DOHH2 (cell line): ENCODE measurements at regions not wholly inside any gene's neighbourhood (a gene's known extent, or its start where the extent isn't known, plus 50 kb on each side); places are given as distances from the start of the nearest gene placed in this dataset.

Experiments used
- H3F3A ChIP-seq: fragments of 200-600 bp; sonication (generic), shearing (Covaris generic); 2 replicates; pipeline ENCODE4 v1.6.0; 2016; ENCODE audit warnings: antibody characterized with exemption, mild to moderate bottlenecking; ENCODE audit not compliant: control insufficient read depth, insufficient read depth
- H3K27ac ChIP-seq: fragments of 200-600 bp; sonication (generic); 2 replicates; pipeline ENCODE4 v1.5.1; 2014; ENCODE audit warnings: low read depth, mild to moderate bottlenecking, low read length, moderate library complexity
- H3K27me3 ChIP-seq: fragments of 200-600 bp; sonication (generic); 2 replicates; pipeline ENCODE4 v1.6.1; 2014; ENCODE audit warnings: mild to moderate bottlenecking, low read length, mixed read lengths; ENCODE audit not compliant: control insufficient read depth
- H3K36me3 ChIP-seq: fragments of 200-600 bp; sonication (generic); 2 replicates; pipeline ENCODE4 v1.6.1; 2014; ENCODE audit warnings: mild to moderate bottlenecking, low read length, moderate library complexity, mixed read lengths; ENCODE audit not compliant: control insufficient read depth
- H3K4me1 ChIP-seq: fragments of 200-600 bp; sonication (generic); 2 replicates; pipeline ENCODE4 v1.6.1; 2014; ENCODE audit warnings: mild to moderate bottlenecking, low read length, mixed read lengths; ENCODE audit not compliant: control insufficient read depth
- H3K4me2 ChIP-seq: fragments of 200-600 bp; sonication (generic); 2 replicates; pipeline ENCODE4 v1.6.0; 2014; ENCODE audit warnings: mild to moderate bottlenecking, low read length, moderate library complexity
- H3K4me3 ChIP-seq: fragments of 200-600 bp; sonication (generic); 2 replicates; pipeline ENCODE4 v1.5.1; 2014; ENCODE audit warnings: mild to moderate bottlenecking, low read length, mixed read lengths
- H3K79me2 ChIP-seq: fragments of 200-600 bp; sonication (generic); 2 replicates; pipeline ENCODE4 v1.6.1; 2014; ENCODE audit warnings: mild to moderate bottlenecking, low read length, mixed read lengths; ENCODE audit not compliant: control insufficient read depth
- H3K9me2 ChIP-seq: fragments of 200-600 bp; sonication (generic); replicated peaks from 2 replicates; pipeline ENCODE4 v1.6.1; 2014; ENCODE audit warnings: mild to moderate bottlenecking, low read length, mixed read lengths; ENCODE audit not compliant: control insufficient read depth
- H3K9me3 ChIP-seq: fragments of 200-600 bp; sonication (generic); 2 replicates; pipeline ENCODE4 v1.6.1; 2014; ENCODE audit warnings: antibody characterized with exemption, low read length, mixed read lengths; ENCODE audit not compliant: control insufficient read depth, insufficient read depth
- H4K20me1 ChIP-seq: fragments of 200-600 bp; sonication (generic); 2 replicates; pipeline ENCODE4 v1.6.0; 2014; ENCODE audit warnings: low read depth, mild to moderate bottlenecking, antibody characterized with exemption, low read length, moderate library complexity; ENCODE audit not compliant: control insufficient read depth, insufficient read depth
- CTCF ChIP-seq: fragments of 200-600 bp; sonication (generic); IDR thresholded peaks from one replicate; pipeline ENCODE4 v1.5.1; 2014; ENCODE audit warnings: antibody characterized with exemption, mild to moderate bottlenecking, low read depth, low read length; ENCODE audit not compliant: poor library complexity, severe bottlenecking
- EZH2phosphoT487 ChIP-seq: fragments of 200-600 bp; sonication (generic); IDR thresholded peaks from 2 replicates; pipeline ENCODE4 v1.6.1; 2017; ENCODE audit warnings: borderline replicate concordance, mild to moderate bottlenecking, antibody characterized with exemption, low read length, moderate library complexity, mixed read lengths

GRCh38 chr1:79920960-79921669 is 914.6 kb upstream of the ADGRL4 start:
- Histone ChIP-seq H3K9me2 (no peaks in the 10 kb centered on the region), H3K4me3 (no peak overlapping the region), H3K79me2 (no peaks in the 10 kb centered on the region), H3F3A (no peaks in the 10 kb centered on the region), H3K4me1 (no peaks in the 10 kb centered on the region), H3K4me2 (no peak overlapping the region), H4K20me1 (no peaks in the 10 kb centered on the region), H3K27ac (no peak overlapping the region), H3K9me3 (peaks cover 10% of the 10 kb centered on the region; the same call in 1 of the 2 replicates), H3K27me3 (no peaks in the 10 kb centered on the region), H3K36me3 (no peaks in the 10 kb centered on the region)
- no peak for TF ChIP-seq EZH2phosphoT487
- no peak for TF ChIP-seq CTCF

- no peaks in the 10 kb centered on the region for H3F3A ChIP-seq
- TF ChIP-seq EZH2phosphoT487 (no peak), CTCF (no peak)
- H3K27ac ChIP-seq, result no peak overlapping the region
- H3K9me3 ChIP-seq, result no peaks in the 10 kb centered on the region
- H4K20me1 ChIP-seq, result no peaks in the 10 kb centered on the region
- H3K36me3 ChIP-seq, result no peaks in the 10 kb centered on the region
- H3K27me3 ChIP-seq, result no peaks in the 10 kb centered on the region
- no peaks in the 10 kb centered on the region for H3K4me1 ChIP-seq
- H3K4me3 ChIP-seq, result no peak overlapping the region
- H3K79me2 ChIP-seq, result no peaks in the 10 kb centered on the region
- H3K4me2 ChIP-seq, result no peak overlapping the region
- no peaks in the 10 kb centered on the region for H3K9me2 ChIP-seq
These were observed 908.4 kb upstream of the ADGRL4 start for GRCh38 chr1:79914896-79915295.

DNA sequence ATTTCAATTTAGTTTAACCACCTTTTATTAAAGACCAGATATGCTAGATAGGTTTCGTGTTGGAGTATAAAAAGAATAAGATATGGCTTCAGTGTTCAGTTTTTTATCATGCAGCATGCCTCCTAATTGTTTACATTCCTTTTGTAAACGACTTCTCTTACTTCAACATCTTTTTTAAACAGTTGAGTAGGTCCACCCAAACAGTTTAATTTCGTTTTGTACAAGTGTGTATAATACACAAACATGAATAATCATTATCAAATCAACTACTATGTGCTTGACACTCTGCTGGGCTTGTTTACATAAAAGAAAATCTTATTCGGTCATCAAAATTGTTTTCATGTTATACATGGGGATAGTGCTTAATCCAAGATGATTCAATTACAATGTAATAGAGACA is 906.3 kb upstream of the ADGRL4 start:
- no peak for TF ChIP-seq EZH2phosphoT487
- TF ChIP-seq CTCF, result no peak
- no peaks in the 10 kb centered on the region for H3K36me3 ChIP-seq

More for the DNA sequence above, 906.3 kb upstream of the ADGRL4 start:
- no peak overlapping the region for H3K4me2 ChIP-seq
- H3K4me1 ChIP-seq, result no peaks in the 10 kb centered on the region
- H3K9me3 ChIP-seq, result no peaks in the 10 kb centered on the region
- H3K79me2 ChIP-seq, result no peaks in the 10 kb centered on the region
- H3K4me3 ChIP-seq, result no peak overlapping the region
- H3K9me2 ChIP-seq, result no peaks in the 10 kb centered on the region
- H3K27me3 ChIP-seq, result no peaks in the 10 kb centered on the region
- H3K27ac ChIP-seq, result no peak overlapping the region
- no peaks in the 10 kb centered on the region for H4K20me1 ChIP-seq
- no peaks in the 10 kb centered on the region for H3F3A ChIP-seq
